HG03558 (cell line): ENCODE measurements at regions not wholly inside any gene's neighbourhood (a gene's known extent, or its start where the extent isn't known, plus 50 kb on each side); places are given as distances from the start of the nearest gene placed in this dataset.
"Not testable (repeated sequence)": the region's sequence is repeated elsewhere in the genome, so short reads cannot be mapped to it uniquely, and the experiment has no call there.

Experiments used
- ATAC-seq: cut with Tn5 transposase; IDR thresholded peaks from one replicate; pipeline ENCODE4 v1.9.1; 2021; ENCODE audit warnings: moderate number of reproducible peaks; ENCODE audit not compliant: unreplicated experiment; ENCODE audit errors: extremely low read depth

GRCh38 chr17:73910206-73910605 is 266.0 kb upstream of the SDK2 start:
- no peak for ATAC-seq

- no peak for ATAC-seq
Observed at GRCh38 chr17:73910821-73911515, 266.7 kb upstream of the SDK2 start.

GRCh38 chr17:73911726-73912372 is 267.6 kb upstream of the SDK2 start:
- no peak for ATAC-seq

GRCh38 chr17:73912373-73912746 is 268.1 kb upstream of the SDK2 start:
- ATAC-seq = no peak

GRCh38 chr17:73914536-73915274 is 270.5 kb upstream of the SDK2 start:
- no peak for ATAC-seq

- not testable (repeated sequence) for ATAC-seq
Observed at GRCh38 chr17:73919033-73919432, 274.8 kb upstream of the SDK2 start.

GRCh38 chr17:73921306-73921705 is 277.1 kb upstream of the SDK2 start:
- no peak for ATAC-seq

- no peak for ATAC-seq
Observed at GRCh38 chr17:73924114-73924908, 279.2 kb upstream of the RPL38 start.

GRCh38 chr17:73924909-73925186 is 278.6 kb upstream of the RPL38 start:
- ATAC-seq = no peak

GRCh38 chr17:73929860-73930430 is 273.5 kb upstream of the RPL38 start:
- ATAC-seq = no peak

- no peak for ATAC-seq
Observed at GRCh38 chr17:73932216-73932749, 271.2 kb upstream of the RPL38 start.

- ATAC-seq = no peak
Observed at GRCh38 chr17:73933164-73933766, 270.2 kb upstream of the RPL38 start.

GRCh38 chr17:73933871-73934270 is 269.6 kb upstream of the RPL38 start:
- ATAC-seq = no peak

- no peak for ATAC-seq
Observed at GRCh38 chr17:73934696-73935095, 268.8 kb upstream of the RPL38 start.

GRCh38 chr17:73936908-73937627 is 266.4 kb upstream of the RPL38 start:
- no peak for ATAC-seq

GRCh38 chr17:73938706-73939105 is 264.8 kb upstream of the RPL38 start:
- ATAC-seq = no peak

GRCh38 chr17:73939806-73940205 is 263.7 kb upstream of the RPL38 start:
- no peak for ATAC-seq

GRCh38 chr17:73940511-73940910 is 263.0 kb upstream of the RPL38 start:
- ATAC-seq = no peak

- ATAC-seq = no peak
Observed at GRCh38 chr17:73941919-73942530, 261.5 kb upstream of the RPL38 start.
